CD4-positive, alpha-beta memory T cell (primary cell): ENCODE measurements at regions not wholly inside any gene's neighbourhood (a gene's known extent, or its start where the extent isn't known, plus 50 kb on each side); places are given as distances from the start of the nearest gene placed in this dataset.

ENCODE experiments used
- CTCF ChIA-PET: fragments of 350-600 bp; sonication (Branson Sonifier 250); formaldehyde crosslinking; loops from one replicate; lab custom pipeline; 2021; ENCODE audit warnings: inconsistent platforms; ENCODE audit not compliant: partially characterized antibody; lab: Charles Lee
- POLR2A ChIA-PET: fragments of 350-600 bp; sonication (Branson Sonifier 250); formaldehyde crosslinking; loops from one replicate; lab custom pipeline; 2021; ENCODE audit not compliant: partially characterized antibody; lab: Charles Lee
- DNase-seq, 5 donors: peaks; one replicate each; pipeline versions ENCODE4 v3.0.0 to v3.0.0-alpha.2; 2020 to 2022; ENCODE audit warnings: mixed read lengths in 1 of 5
- H3K27ac ChIP-seq: one replicate; pipeline ENCODE4 v1.7.0; 2013; ENCODE audit warnings: low read depth, low read length
- H3K27me3 ChIP-seq: 2 replicates; pipeline ENCODE4 v1.7.0; 2013; ENCODE audit warnings: mild to moderate bottlenecking, low read length, moderate library complexity; ENCODE audit not compliant: insufficient read depth
- H3K36me3 ChIP-seq: 2 replicates; pipeline ENCODE4 v1.7.0; 2013; ENCODE audit warnings: mild to moderate bottlenecking, low read length, moderate library complexity; ENCODE audit not compliant: insufficient read depth
- H3K4me1 ChIP-seq: 2 replicates; pipeline ENCODE4 v1.7.0; 2013; ENCODE audit warnings: mild to moderate bottlenecking, low read length, moderate library complexity; ENCODE audit not compliant: insufficient read depth
- H3K4me3 ChIP-seq, 2 donors: one replicate each; pipeline ENCODE4 v1.7.0; 2013; ENCODE audit warnings: low read length in 2 of 2, mild to moderate bottlenecking in 1 of 2
- H3K9me3 ChIP-seq, 2 donors: one replicate each; pipeline ENCODE4 v1.7.0; 2013; ENCODE audit warnings: low read length in 2 of 2, control low read depth in 1 of 2; ENCODE audit not compliant: control insufficient read depth in 1 of 2
- H3K27ac Mint-ChIP-seq, 7 donors: one replicate each; pipeline ENCODE4 v1.8.0; 2020 to 2021; ENCODE audit warnings: mixed read lengths in 7 of 7, mild to moderate bottlenecking in 6 of 7, inconsistent platforms in 3 of 7, moderate library complexity in 3 of 7
- H3K27me3 Mint-ChIP-seq, 2 donors: one replicate each; pipeline ENCODE4 v1.8.0; 2020 to 2021; ENCODE audit warnings: mixed read lengths in 2 of 2
- H3K36me3 Mint-ChIP-seq, 2 donors: one replicate each; pipeline ENCODE4 v1.8.0; 2020 to 2021; ENCODE audit warnings: mixed read lengths in 2 of 2, inconsistent platforms in 1 of 2, mild to moderate bottlenecking in 1 of 2
- H3K4me1 Mint-ChIP-seq, 4 donors: one replicate each; pipeline ENCODE4 v1.8.0; 2020 to 2021; ENCODE audit warnings: mixed read lengths in 4 of 4, mild to moderate bottlenecking in 1 of 4
- H3K4me3 Mint-ChIP-seq, 8 donors: one replicate each; pipeline ENCODE4 v1.8.0; 2020 to 2021; ENCODE audit warnings: mixed read lengths in 8 of 8, mild to moderate bottlenecking in 7 of 8, moderate library complexity in 6 of 8, inconsistent platforms in 3 of 8
- H3K9me3 Mint-ChIP-seq, 8 donors: one replicate each; pipeline ENCODE4 v1.8.0; 2020 to 2021; ENCODE audit warnings: mixed read lengths in 8 of 8, mild to moderate bottlenecking in 5 of 8, inconsistent platforms in 3 of 8, moderate library complexity in 1 of 8
- intact Hi-C: fragments of 100-400 bp; cut with micrococcal nuclease; formaldehyde crosslinking; loops from one replicate; pipeline ENCODE4 v1.15.1; 2023

DNA sequence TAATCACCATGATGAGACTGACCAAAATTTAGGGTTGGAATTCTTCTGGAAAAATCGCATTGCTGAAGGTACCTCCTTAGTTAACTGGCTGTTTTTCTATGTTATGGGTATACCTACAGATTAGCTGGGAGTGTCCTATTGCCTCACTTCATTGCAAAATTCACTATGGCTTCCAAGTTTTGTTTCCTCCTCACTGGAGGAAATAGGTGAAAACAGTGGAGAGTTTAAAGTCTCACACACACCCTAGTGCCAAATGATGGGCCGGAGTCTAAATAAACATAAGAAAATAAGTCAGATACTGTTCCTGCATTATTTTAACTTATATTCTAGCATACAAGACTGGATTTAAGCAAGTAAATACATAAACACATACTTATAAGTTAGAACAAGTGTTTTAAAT lies 98.2 kb downstream of the AHR start:
- H3K27ac ChIP-seq, result no peak overlapping the region
- peaks cover 14% of the 10 kb centered on the region for H3K4me1 ChIP-seq
- Mint-ChIP-seq H3K4me3 (no peak overlapping the region), H3K36me3 (peaks cover 0 to 8% of the 10 kb centered on the region in 2 donors), H3K9me3 (peaks cover 4 to 25% (median 20%) of the 10 kb centered on the region in 8 donors), H3K27me3 (peaks cover 2 to 3% of the 10 kb centered on the region in 2 donors), H3K4me1 (peaks cover 13 to 17% (median 14%) of the 10 kb centered on the region in 4 donors), H3K27ac (no peak overlapping the region)
- no peaks in the 10 kb centered on the region for H3K27me3 ChIP-seq
- H3K36me3 ChIP-seq, result no peaks in the 10 kb centered on the region
- intact Hi-C loops, result no loop called here
- no peak overlapping the region for H3K4me3 ChIP-seq
- no peak for DNase-seq
- ChIA-PET CTCF (no interaction called here), POLR2A (no interaction called here)
- H3K9me3 ChIP-seq, result no peaks in the 10 kb centered on the region

DNA sequence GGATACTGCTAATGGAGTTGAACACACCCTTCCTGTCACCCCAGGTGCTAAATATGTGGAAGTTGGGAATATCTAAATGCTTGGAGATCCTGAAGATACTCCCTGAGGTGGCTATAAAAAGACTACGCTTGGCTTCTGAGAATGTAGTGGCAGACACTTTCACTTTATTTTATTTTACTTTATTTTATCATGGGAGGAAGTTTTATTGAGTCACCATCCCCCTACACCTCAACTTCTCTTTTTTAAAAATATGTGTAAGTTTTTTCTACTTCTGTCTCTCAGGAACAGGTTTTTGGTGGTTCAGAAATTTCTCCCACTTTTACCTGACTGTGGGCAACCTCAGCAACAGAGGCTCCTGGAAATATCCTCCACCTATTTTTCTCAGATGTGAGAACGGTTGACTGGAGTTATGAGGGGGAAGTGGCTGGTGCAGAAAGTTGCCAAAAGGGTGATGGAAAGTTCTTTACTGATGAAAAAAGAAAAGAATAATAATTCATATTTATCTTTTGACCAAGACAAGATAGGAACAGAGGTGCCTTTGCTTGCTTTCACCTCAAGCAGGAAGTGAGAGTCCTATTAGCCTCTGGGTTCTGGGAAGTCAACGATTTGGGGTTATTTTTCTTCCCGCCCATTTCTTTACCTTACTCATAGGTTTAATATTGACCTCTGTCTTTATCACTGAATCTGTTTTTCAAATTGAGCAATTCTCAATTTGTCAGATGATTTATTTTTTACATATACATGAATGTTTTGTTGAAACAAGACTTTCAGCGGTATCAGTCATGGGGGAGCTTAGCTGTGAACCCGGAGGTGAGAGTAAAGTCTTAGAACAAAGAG lies 103.6 kb downstream of the AHR start:
- intact Hi-C loops, result loop anchor here (10.0 kb wide), 1 partner anchor 397 kb away; no protein-coding TSS in a partner anchor
- Mint-ChIP-seq H3K4me1 (peaks cover 23 to 30% (median 27%) of the 10 kb centered on the region in 4 donors), H3K27me3 (peaks cover 2 to 5% of the 10 kb centered on the region in 2 donors), H3K4me3 (peak overlapping the region; percentile 71 to 83 (median 80)), H3K9me3 (no peaks in the 10 kb centered on the region), H3K27ac (peak overlapping the region in 5 of 7 donors; percentile 11 to 70 (median 38)), H3K36me3 (no peaks in the 10 kb centered on the region)
- CTCF ChIA-PET, result interaction anchor here (1.0 to 1.2 kb wide), 3 partner anchors 23 to 240 kb away, joined by 3 read pairs; no protein-coding TSS in a partner anchor
- peaks cover 22% of the 10 kb centered on the region for H3K4me1 ChIP-seq
- H3K27me3 ChIP-seq, result no peaks in the 10 kb centered on the region
- peak in 3 of 5 donors; percentile 7 to 10 (median 7) for DNase-seq
- H3K9me3 ChIP-seq, result no peaks in the 10 kb centered on the region
- POLR2A ChIA-PET, result no interaction called here
- no peaks in the 10 kb centered on the region for H3K36me3 ChIP-seq
- no peak overlapping the region for H3K27ac ChIP-seq
- peak overlapping the region; percentile 9 to 26 for H3K4me3 ChIP-seq

DNA sequence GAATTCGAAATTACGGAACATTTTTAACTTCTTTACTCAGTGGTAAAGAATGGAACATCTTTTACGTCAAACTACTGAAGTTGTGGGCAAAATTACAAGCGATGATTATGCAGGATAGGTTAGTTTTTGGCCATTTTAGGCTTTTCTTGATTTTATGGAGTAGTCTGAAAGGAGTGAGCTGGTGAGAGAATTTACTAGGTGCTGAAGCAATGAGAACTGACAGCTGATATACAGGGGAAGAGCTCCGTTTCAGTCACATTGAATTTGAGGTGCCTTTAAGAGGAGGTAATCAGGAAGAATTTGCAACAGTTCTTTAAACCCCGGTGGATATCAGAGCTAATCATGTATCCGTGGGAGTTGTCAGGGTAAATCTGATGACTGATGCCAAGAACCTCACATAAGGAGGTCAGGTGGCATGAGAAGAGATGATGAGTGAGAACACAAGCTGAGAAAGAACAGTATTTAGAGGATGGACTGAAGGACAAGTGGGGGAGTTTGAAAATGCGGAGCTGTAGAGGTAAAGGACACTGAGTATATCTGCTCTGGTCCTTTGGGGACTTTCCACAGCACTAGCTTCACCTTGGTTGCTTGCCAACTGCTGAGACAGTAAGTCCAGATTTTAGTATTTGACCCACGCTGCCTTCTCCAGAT lies 104.3 kb downstream of the AHR start:
- CTCF ChIA-PET, result interaction anchor here (0.7 to 1.2 kb wide), 5 partner anchors 10 to 239 kb away, joined by 3 read pairs; no protein-coding TSS in a partner anchor
- POLR2A ChIA-PET, result no interaction called here

DNA sequence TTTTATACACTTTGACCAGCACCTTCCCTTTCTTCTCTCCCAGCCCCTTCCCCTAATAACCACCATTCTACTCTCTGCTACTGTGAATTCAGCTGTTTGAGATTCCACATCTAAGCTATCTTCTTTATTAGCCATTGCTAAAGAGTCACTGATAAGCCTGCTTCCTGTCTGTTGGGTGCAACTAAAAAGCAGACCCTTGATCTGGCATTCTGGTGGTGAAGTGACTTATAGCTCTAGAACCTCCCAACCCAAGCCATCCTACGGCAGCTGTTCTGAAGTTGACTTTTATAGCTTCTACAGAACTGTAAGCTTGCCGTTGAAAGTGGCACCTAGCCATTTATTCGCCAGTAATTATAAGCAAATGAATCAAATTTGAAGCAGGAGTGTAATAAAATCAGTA lies 105.6 kb downstream of the AHR start:
- peaks cover 22% of the 10 kb centered on the region for H3K4me1 ChIP-seq
- Mint-ChIP-seq H3K27ac (no peak overlapping the region), H3K4me1 (peaks cover 23 to 30% (median 27%) of the 10 kb centered on the region in 4 donors), H3K36me3 (no peaks in the 10 kb centered on the region), H3K9me3 (no peaks in the 10 kb centered on the region), H3K27me3 (peaks cover 2 to 5% of the 10 kb centered on the region in 2 donors), H3K4me3 (peak overlapping the region in 1 of 8 donors; percentile 44)
- no peaks in the 10 kb centered on the region for H3K27me3 ChIP-seq
- intact Hi-C loops, result loop anchor here (10.0 kb wide), 1 partner anchor 399 kb away; no protein-coding TSS in a partner anchor
- ChIA-PET POLR2A (interaction anchor here (0.6 kb wide), 1 partner anchor 687 kb away, joined by 3 read pairs; no protein-coding TSS in a partner anchor), CTCF (interaction anchor here (1.2 kb wide), 1 partner anchor 103 kb away, joined by 3 read pairs; no protein-coding TSS in a partner anchor)
- DNase-seq, result no peak
- no peaks in the 10 kb centered on the region for H3K36me3 ChIP-seq
- H3K9me3 ChIP-seq, result no peaks in the 10 kb centered on the region
- no peak overlapping the region for H3K27ac ChIP-seq
- no peak overlapping the region for H3K4me3 ChIP-seq

More for the DNA sequence above, 104.3 kb downstream of the AHR start:
- intact Hi-C loops, result loop anchor here (10.0 kb wide), 1 partner anchor 398 kb away; no protein-coding TSS in a partner anchor
- no peaks in the 10 kb centered on the region for H3K9me3 ChIP-seq
- peaks cover 22% of the 10 kb centered on the region for H3K4me1 ChIP-seq
- Mint-ChIP-seq H3K27ac (peak overlapping the region in 5 of 7 donors; percentile 11 to 70 (median 38)), H3K36me3 (no peaks in the 10 kb centered on the region), H3K4me1 (peaks cover 23 to 30% (median 27%) of the 10 kb centered on the region in 4 donors), H3K27me3 (peaks cover 2 to 5% of the 10 kb centered on the region in 2 donors), H3K4me3 (peak overlapping the region; percentile 71 to 83 (median 80)), H3K9me3 (no peaks in the 10 kb centered on the region)
- no peaks in the 10 kb centered on the region for H3K27me3 ChIP-seq
- no peak overlapping the region for H3K27ac ChIP-seq
- H3K4me3 ChIP-seq, result peak overlapping the region; percentile 9 to 26
- DNase-seq, result peak in 2 of 5 donors; percentile 6
- H3K36me3 ChIP-seq, result no peaks in the 10 kb centered on the region

DNA sequence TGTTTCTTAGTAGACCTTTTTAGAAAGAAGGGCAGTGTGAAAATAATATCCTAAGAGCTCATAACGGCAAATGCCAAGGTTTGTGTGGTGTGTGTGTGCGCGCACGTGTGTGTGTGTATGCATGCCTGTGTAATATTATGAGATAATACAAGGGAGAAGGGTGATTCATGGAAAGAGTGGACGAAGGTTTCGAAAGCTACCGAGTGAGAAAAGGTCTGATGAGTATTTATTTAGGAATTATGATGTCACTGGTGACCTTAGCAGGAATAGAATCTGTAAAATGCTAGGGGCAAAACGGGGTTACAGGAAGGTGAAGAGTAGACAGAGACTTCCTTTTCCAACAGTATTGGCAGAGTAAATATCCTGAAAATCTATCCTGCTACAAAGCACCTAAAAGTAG lies 107.3 kb downstream of the AHR start:
- no peaks in the 10 kb centered on the region for H3K36me3 ChIP-seq
- H3K27me3 ChIP-seq, result no peaks in the 10 kb centered on the region
- DNase-seq, result no peak
- Mint-ChIP-seq H3K27me3 (peaks cover 2 to 5% of the 10 kb centered on the region in 2 donors), H3K4me1 (peaks cover 17 to 21% (median 19%) of the 10 kb centered on the region in 4 donors), H3K27ac (no peak overlapping the region), H3K4me3 (no peak overlapping the region), H3K36me3 (no peaks in the 10 kb centered on the region), H3K9me3 (no peaks in the 10 kb centered on the region)
- H3K4me3 ChIP-seq, result no peak overlapping the region
- no peaks in the 10 kb centered on the region for H3K9me3 ChIP-seq
- ChIA-PET POLR2A (no interaction called here), CTCF (no interaction called here)
- peaks cover 13% of the 10 kb centered on the region for H3K4me1 ChIP-seq
- intact Hi-C loops, result loop anchor here (10.0 kb wide), 1 partner anchor 401 kb away; no protein-coding TSS in a partner anchor
- no peak overlapping the region for H3K27ac ChIP-seq

DNA sequence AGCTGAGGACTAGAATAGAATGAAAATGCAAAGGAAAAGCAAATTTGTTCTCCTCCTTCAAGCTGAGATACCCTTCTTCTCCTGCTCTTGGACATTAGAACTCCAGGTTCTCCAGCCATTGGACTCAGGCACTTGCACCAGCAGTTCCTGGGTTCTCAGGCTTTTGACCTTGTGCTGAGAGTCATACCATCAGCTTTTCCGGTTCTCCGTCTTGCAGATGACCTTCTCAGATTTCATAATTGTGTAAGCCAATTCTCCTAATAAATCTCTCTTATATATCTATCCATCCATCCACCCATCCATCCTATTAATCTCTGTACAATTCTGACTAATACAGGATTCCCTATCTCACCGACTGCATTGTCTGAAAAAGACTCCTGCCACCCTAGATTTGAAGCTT lies 108.3 kb downstream of the AHR start:
- no peak overlapping the region for H3K27ac Mint-ChIP-seq
- H3K4me3 ChIP-seq, result no peak overlapping the region
- no peaks in the 10 kb centered on the region for H3K27me3 ChIP-seq
- H3K9me3 Mint-ChIP-seq, result no peaks in the 10 kb centered on the region
- intact Hi-C loops, result loop anchor here (10.0 kb wide), 1 partner anchor 402 kb away; no protein-coding TSS in a partner anchor
- no peaks in the 10 kb centered on the region for H3K36me3 Mint-ChIP-seq
- H3K27ac ChIP-seq, result no peak overlapping the region
- H3K4me1 ChIP-seq, result peaks cover 8% of the 10 kb centered on the region
- no peak for DNase-seq
- H3K4me1 Mint-ChIP-seq, result peaks cover 9 to 13% (median 11%) of the 10 kb centered on the region in 4 donors
- no peak overlapping the region for H3K4me3 Mint-ChIP-seq
- H3K9me3 ChIP-seq, result no peaks in the 10 kb centered on the region
- POLR2A ChIA-PET, result no interaction called here
- H3K27me3 Mint-ChIP-seq, result peaks cover 2 to 5% of the 10 kb centered on the region in 2 donors
- no peaks in the 10 kb centered on the region for H3K36me3 ChIP-seq
- CTCF ChIA-PET, result no interaction called here
